Spleen (tissue), 11 donors: ENCODE measurements at regions not wholly inside any gene's neighbourhood (a gene's known extent, or its start where the extent isn't known, plus 50 kb on each side); places are given as distances from the start of the nearest gene placed in this dataset.
"Not testable (repeated sequence)": the region's sequence is repeated elsewhere in the genome, so short reads cannot be mapped to it uniquely, and the experiment has no call there.

ENCODE experiments used
- DNase-seq: peaks from one replicate; pipeline ENCODE4 v3.0.0-alpha.2; 2020
- H3K27ac ChIP-seq, 8 donors: fragments of 200-600 bp; sonication (generic) in 7 of 8; 1 replicate in 4 of 8; 2 replicates in 4 of 8; pipeline versions ENCODE4 v1.5.0 to v1.8.0; 2016 to 2021; ENCODE audit warnings: inconsistent platforms in 4 of 8, mild to moderate bottlenecking in 4 of 8, moderate library complexity in 1 of 8
- H3K27me3 ChIP-seq, 7 donors: fragments of 200-600 bp; sonication (generic) in 6 of 7; replicated peaks in 1 of 7; 1 replicate in 4 of 7; 2 replicates in 3 of 7; pipeline versions ENCODE4 v1.5.0 to v1.8.0; 2016 to 2021; ENCODE audit warnings: inconsistent platforms in 3 of 7, mild to moderate bottlenecking in 1 of 7
- H3K36me3 ChIP-seq, 6 donors: fragments of 200-600 bp; sonication (generic) in 5 of 6; 1 replicate in 4 of 6; 2 replicates in 2 of 6; pipeline versions ENCODE4 v1.5.0 to v1.8.0; 2016 to 2021; ENCODE audit warnings: inconsistent platforms in 2 of 6
- H3K4me1 ChIP-seq, 6 donors: fragments of 200-600 bp; sonication (generic) in 5 of 6; 1 replicate in 3 of 6; 2 replicates in 3 of 6; pipeline versions ENCODE4 v1.5.0 to v1.8.0; 2016 to 2021; ENCODE audit warnings: inconsistent platforms in 3 of 6
- H3K4me3 ChIP-seq, 8 donors: fragments of 200-600 bp; sonication (generic) in 7 of 8; 1 replicate in 4 of 8; 2 replicates in 4 of 8; pipeline versions ENCODE4 v1.5.0 to v1.8.0; 2016 to 2021; ENCODE audit warnings: inconsistent platforms in 4 of 8, mild to moderate bottlenecking in 4 of 8, moderate library complexity in 2 of 8
- H3K9me3 ChIP-seq, 8 donors: fragments of 200-600 bp; sonication (generic) in 7 of 8; 1 replicate in 4 of 8; 2 replicates in 4 of 8; pipeline versions ENCODE4 v1.5.0 to v1.8.0; 2016 to 2021; ENCODE audit warnings: inconsistent platforms in 4 of 8
- POLR2AphosphoS5 ChIP-seq, 3 donors: sonication (generic); formaldehyde crosslinking; IDR thresholded peaks; one replicate each; pipeline ENCODE4 v1.5.1; 2017; ENCODE audit warnings: antibody characterized with exemption in 3 of 3
- WGBS, 5 donors: extraction: QIAGEN DNeasy Blood & Tissue Kit in 3 of 5; methylation state at CpG; one replicate each; pipeline versions ENCODE4 v1.1.5 to v1.1.7; 2013 to 2018; 5-methylcytosine and 5-hydroxymethylcytosine counted together
- intact Hi-C: fragments of 100-400 bp; cut with DNase I; formaldehyde crosslinking; loops from one replicate; pipeline ENCODE4 v1.15.0; 2023; ENCODE audit warnings: low total_unique reads
- TF ChIP-seq, protein P1 (sequence below), 11 experiments: fragments of 200-600 bp in 7 of 11; fragments of 450-650 bp in 4 of 11; sonication (generic) in 4 of 11; IDR thresholded peaks in 8 of 11; conservative IDR thresholded peaks in 3 of 11; 1 replicate in 7 of 11; 2 replicates in 4 of 11; pipeline versions ENCODE4 v1.4.0 to v1.8.0; 2016 to 2021; ENCODE audit warnings: antibody characterized with exemption in 11 of 11, inconsistent platforms in 4 of 11, mild to moderate bottlenecking in 1 of 11
- donor health status: healthy with polysubstance abuse.
- donor health status: DM: no; HTN: no; CAD: no; lungs with moderate emphysema.
- donor health status: DM: no; HTN: no; CAD: no.
- donor health status: Bipolar disorder and iron deficiency.
- donor health status: healthy.
- donor health status: DM: no; HTN: no; CAD: no.
- donor health status: DM: yes; HTN: yes; CAD: no.

DNA sequence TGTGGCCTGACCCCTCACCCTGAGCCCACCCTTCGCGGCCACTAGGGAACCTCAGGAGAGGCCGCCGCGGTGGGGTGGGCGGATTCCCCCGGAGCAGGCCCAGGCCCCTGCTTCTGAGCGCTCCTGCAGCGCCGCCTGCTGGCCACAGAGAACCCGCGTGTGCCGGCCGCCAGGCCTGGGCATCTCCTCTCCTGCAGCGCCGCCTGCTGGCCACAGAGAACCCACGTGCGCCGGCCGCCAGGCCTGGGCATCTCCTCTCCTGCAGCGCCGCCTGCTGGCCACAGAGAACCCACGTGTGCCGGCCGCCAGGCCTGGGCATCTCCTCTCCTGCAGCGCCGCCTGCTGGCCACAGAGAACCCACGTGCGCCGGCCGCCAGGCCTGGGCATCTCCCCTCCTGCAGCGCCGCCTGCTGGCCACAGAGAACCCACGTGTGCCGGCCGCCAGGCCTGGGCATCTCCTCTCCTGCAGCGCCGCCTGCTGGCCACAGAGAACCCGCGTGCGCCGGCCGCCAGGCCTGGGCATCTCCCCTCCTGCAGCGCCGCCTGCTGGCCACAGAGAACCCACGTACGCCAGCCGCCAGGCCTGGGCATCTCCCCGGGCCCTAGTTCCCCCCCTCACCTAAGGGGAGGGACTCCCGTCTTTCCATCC is 126.1 kb downstream of the METRNL start:
- 41 to 74% (median 48%) methylated on average over 8 to 32 of the region's 50 CpGs; no CpG with 5 or more reads in 1 of the 5 donors for WGBS, 5 donors

DNA sequence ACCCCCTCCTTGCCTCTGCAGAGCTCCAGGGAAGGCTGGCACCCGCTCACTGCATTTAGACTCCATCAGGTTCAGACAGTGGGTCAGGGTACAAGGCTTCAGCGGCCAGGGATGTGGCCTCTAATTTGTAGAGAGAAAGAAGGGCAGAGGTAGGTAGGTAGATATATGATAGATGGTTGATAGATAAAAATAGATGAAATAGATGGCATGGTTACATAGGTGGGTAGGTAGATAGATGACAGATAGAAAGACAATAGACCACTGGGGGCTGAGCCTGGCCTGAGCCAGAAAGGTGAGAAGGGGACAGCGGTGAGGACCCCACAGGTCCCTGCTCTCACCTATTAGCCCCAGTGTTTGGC is 126.6 kb downstream of the METRNL start:
- intact Hi-C loops, DNase-seq, H3K27ac ChIP-seq, H3K9me3 ChIP-seq, H3K27me3 ChIP-seq, H3K4me3 ChIP-seq, H3K36me3 ChIP-seq: not testable (repeated sequence)
- peaks cover 0 to 40% (median 22%) of the 10 kb centered on the region in 6 donors for H3K4me1 ChIP-seq
- TF ChIP-seq, protein P1, sequence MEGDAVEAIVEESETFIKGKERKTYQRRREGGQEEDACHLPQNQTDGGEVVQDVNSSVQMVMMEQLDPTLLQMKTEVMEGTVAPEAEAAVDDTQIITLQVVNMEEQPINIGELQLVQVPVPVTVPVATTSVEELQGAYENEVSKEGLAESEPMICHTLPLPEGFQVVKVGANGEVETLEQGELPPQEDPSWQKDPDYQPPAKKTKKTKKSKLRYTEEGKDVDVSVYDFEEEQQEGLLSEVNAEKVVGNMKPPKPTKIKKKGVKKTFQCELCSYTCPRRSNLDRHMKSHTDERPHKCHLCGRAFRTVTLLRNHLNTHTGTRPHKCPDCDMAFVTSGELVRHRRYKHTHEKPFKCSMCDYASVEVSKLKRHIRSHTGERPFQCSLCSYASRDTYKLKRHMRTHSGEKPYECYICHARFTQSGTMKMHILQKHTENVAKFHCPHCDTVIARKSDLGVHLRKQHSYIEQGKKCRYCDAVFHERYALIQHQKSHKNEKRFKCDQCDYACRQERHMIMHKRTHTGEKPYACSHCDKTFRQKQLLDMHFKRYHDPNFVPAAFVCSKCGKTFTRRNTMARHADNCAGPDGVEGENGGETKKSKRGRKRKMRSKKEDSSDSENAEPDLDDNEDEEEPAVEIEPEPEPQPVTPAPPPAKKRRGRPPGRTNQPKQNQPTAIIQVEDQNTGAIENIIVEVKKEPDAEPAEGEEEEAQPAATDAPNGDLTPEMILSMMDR (IDR thresholded peaks at IDR 0.05 in 8 of 11, conservative IDR thresholded peaks at IDR 0.05 in 3 of 11): peak in 2 of 11 experiments; percentile 5 to 40
- 89 to 100% (median 95%) methylated on average over 2 to 3 of the region's 3 CpGs for WGBS, 5 donors

More for the DNA sequence above, 126.1 kb downstream of the METRNL start:
- H3K9me3 ChIP-seq, H3K4me3 ChIP-seq, intact Hi-C loops, H3K27me3 ChIP-seq, H3K36me3 ChIP-seq: not testable (repeated sequence)
- Histone ChIP-seq H3K4me1 (peaks cover 2 to 45% (median 27%) of the 10 kb centered on the region in 6 donors), H3K27ac (peak overlapping the region in 1 of 8 donors; percentile 24)
- DNase-seq: peak; percentile 92
- TF ChIP-seq, protein P1 (IDR thresholded peaks at IDR 0.05 in 8 of 11, conservative IDR thresholded peaks at IDR 0.05 in 3 of 11): peak; percentile 26 to 92 (median 74)
- peak in 1 of 3 donors; percentile 58 for TF ChIP-seq POLR2AphosphoS5 (IDR thresholded peaks at IDR 0.05)

DNA sequence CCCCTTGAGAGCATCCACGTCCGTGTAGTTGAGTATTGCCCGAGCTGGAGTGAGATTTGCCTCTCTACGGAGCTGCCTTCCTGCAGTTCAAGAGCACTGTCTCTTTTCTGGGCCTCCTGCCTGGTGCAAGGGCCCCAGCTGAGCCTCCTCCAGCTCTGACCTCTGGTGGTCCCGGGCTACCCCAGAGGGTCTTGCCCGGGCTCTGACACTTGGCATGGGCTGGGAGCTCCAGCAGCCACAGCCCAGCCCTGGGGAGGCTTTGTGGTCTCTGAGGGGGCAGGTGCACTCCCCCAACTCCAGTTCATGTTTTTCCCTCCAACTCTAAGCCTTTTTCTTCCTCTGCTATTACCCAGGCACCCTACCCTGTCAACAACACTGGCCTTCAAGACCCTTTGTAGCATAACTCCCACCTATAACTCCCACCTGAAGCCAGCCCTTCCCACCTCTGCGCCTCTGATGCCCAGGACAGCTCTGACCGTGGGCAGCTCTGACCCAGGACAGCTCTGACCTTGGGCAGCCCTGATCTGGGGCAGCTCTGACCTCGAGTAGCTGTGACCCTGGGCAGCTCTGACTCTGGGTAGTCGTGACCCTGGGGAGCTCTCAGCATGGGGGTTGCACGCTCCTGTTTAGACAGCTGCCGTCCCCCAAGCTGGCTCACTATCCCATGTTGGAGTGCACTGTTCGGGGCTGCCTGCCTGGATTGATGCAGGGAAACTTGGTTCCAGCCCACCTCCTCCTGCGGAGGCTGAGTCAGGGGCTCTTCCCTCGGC is 127.6 kb downstream of the METRNL start:
- H3K27ac ChIP-seq, intact Hi-C loops, H3K9me3 ChIP-seq, H3K4me3 ChIP-seq, H3K36me3 ChIP-seq, H3K27me3 ChIP-seq: not testable (repeated sequence)
- H3K4me1 ChIP-seq: peaks cover 0 to 30% (median 12%) of the 10 kb centered on the region in 6 donors
- peak; percentile 72 for DNase-seq
- WGBS, 5 donors: 71 to 86% (median 76%) methylated on average over 1 to 9 of the region's 15 CpGs

DNA sequence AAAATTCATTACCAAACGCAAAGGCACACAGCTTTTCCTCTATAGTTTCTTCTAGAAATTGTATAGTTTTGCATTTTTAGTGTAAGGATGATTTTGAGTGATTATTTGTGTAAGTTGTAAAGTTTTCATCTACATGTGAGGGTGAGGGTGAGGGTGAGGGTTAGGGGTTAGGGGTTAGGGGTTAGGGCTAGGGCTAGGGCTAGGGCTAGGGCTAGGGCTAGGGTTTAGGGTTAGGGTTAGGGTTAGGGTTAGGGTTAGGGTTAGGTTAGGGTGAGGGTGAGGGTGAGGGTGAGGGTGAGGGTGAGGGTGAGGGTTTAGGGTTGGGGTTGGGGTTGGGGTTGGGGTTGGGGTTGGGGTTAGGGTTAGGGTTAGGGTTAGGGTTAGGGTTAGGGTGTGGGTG is 167.6 kb downstream of the METRNL start:
- H3K9me3 ChIP-seq, H3K27me3 ChIP-seq, intact Hi-C loops, H3K4me3 ChIP-seq, H3K36me3 ChIP-seq, H3K27ac ChIP-seq, H3K4me1 ChIP-seq: not testable (repeated sequence)
- WGBS, 5 donors: 33% methylated on average over 1 of the region's 1 CpG; no CpG with 5 or more reads in 4 of the 5 donors
- peak; percentile 74 for DNase-seq
